Dedifferentiated amniotic fluid mesenchymal stem cell (primary cell): ENCODE measurements at regions not wholly inside any gene's neighbourhood (a gene's known extent, or its start where the extent isn't known, plus 50 kb on each side); places are given as distances from the start of the nearest gene placed in this dataset.

Source experiments
- DNase-seq: peaks from one replicate; pipeline ENCODE4 v3.0.0-alpha.2; 2016; ENCODE audit errors: extremely low spot score

GRCh38 chr15:25504307-25504706 lies 65.5 kb upstream of the UBE3A start:
- DNase-seq = peak; percentile 31

- peak; percentile 31 for DNase-seq
Measured at GRCh38 chr15:25501828-25502446, 63.1 kb upstream of the UBE3A start.

- DNase-seq = no peak
Measured at GRCh38 chr15:25498835-25499234, 60.0 kb upstream of the UBE3A start.

- DNase-seq = no peak
Measured at GRCh38 chr15:25497934-25498333, 59.1 kb upstream of the UBE3A start.

DNA sequence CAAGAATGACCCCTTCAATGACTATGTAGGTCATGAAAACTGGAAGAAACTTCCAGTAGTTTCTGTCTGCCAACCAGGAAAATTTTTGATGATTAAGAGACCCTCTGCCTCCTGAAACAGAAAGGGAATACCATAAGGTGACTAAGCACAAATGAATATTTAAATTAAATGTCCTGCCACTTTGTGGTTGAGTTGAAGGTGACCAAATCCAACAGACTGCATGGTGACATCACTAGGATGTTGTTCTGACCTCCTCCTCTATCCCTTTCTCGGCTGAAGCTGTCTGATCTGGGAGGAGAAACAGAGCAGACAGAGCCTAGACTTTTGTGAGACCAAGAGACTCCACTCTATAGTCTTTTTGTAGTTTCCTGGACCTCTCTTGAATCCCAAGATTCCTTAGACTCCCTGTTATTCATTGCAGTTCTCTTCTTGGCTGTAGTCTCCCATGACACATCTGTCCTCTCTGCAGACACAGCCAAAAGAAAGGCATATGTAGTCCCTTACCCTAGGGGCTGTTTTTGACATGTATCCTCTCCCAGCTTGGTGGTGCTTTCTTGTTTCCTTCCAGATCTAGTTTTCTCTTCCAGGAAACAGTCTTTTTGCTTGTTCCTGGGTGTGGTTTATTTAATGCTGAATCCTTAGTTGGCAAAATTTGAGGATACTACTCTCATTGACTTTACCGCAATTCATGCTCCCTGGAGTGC lies 55.2 kb upstream of the UBE3A start:
- no peak for DNase-seq

- DNase-seq = no peak
Measured at GRCh38 chr15:25492315-25492714, 53.5 kb upstream of the UBE3A start.
